GM12874 (cell line): ENCODE measurements at regions not wholly inside any gene's neighbourhood (a gene's known extent, or its start where the extent isn't known, plus 50 kb on each side); places are given as distances from the start of the nearest gene placed in this dataset.

Source experiments
- TF ChIP-seq, protein P1 (sequence below): IDR thresholded peaks from 2 replicates; pipeline ENCODE4 v1.5.1; 2011; ENCODE audit warnings: low read depth, mild to moderate bottlenecking, control low read depth, low read length, moderate library complexity; ENCODE audit not compliant: insufficient read depth

- TF ChIP-seq, protein P1, sequence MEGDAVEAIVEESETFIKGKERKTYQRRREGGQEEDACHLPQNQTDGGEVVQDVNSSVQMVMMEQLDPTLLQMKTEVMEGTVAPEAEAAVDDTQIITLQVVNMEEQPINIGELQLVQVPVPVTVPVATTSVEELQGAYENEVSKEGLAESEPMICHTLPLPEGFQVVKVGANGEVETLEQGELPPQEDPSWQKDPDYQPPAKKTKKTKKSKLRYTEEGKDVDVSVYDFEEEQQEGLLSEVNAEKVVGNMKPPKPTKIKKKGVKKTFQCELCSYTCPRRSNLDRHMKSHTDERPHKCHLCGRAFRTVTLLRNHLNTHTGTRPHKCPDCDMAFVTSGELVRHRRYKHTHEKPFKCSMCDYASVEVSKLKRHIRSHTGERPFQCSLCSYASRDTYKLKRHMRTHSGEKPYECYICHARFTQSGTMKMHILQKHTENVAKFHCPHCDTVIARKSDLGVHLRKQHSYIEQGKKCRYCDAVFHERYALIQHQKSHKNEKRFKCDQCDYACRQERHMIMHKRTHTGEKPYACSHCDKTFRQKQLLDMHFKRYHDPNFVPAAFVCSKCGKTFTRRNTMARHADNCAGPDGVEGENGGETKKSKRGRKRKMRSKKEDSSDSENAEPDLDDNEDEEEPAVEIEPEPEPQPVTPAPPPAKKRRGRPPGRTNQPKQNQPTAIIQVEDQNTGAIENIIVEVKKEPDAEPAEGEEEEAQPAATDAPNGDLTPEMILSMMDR: no peak
Observed at GRCh38 chr6:139508576-139508975, 134.1 kb upstream of the CITED2 start.

DNA sequence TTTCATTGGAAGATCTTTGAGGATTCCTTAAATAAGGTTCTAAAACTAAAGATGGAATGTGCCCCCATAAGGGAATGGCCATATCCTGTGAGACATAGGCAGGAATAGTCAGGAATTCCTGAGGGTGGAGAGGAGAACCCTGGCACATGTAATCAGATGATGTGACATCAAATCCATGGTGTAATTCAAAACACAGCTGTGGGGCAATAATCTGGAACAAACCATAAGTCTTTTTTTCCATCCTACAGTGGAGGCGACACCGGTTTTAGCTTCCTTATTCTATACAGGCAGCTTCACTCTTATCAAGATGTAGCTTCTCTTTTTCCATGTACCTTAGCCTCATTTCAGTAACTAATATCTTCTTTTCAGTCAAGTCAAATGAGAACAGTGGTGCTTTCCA, 133.6 kb upstream of the CITED2 start:
- TF ChIP-seq, protein P1: no peak

- TF ChIP-seq, protein P1: no peak
Observed at GRCh38 chr6:139500977-139501376, 126.5 kb upstream of the CITED2 start.

GRCh38 chr6:139498715-139499114, 124.3 kb upstream of the CITED2 start:
- TF ChIP-seq, protein P1: no peak

DNA sequence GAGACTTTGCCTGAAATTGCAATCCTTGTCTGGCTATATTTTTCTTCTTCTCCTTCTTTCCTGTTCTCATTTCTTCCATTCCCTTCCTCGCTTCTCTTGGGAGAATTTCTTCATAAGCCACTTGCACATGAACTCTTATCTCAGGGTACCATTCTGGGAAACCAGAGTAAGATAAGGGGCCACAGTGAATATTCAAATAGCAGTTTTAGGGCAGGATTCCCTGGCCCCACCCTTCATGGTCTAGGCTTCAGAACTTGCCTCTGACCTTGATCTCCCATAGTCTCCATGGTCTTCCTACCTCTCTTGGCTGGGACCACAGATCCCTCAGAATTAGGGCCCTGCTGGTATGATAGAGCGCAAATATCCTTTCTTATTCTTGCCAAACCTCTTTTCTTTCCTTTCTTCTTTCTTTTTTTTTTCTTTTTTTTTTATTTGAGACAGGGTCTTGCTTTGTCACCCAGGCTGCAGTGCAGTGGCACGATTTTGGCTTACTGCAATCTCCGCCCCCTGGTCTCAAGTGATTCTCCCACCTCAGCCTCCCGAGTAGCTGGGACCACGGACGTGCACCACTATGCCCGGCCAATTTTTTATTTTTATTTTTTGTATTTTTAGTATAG, 123.0 kb upstream of the CITED2 start:
- TF ChIP-seq, protein P1: no peak

GRCh38 chr6:139496654-139497344, 122.4 kb upstream of the CITED2 start:
- TF ChIP-seq, protein P1: no peak

DNA sequence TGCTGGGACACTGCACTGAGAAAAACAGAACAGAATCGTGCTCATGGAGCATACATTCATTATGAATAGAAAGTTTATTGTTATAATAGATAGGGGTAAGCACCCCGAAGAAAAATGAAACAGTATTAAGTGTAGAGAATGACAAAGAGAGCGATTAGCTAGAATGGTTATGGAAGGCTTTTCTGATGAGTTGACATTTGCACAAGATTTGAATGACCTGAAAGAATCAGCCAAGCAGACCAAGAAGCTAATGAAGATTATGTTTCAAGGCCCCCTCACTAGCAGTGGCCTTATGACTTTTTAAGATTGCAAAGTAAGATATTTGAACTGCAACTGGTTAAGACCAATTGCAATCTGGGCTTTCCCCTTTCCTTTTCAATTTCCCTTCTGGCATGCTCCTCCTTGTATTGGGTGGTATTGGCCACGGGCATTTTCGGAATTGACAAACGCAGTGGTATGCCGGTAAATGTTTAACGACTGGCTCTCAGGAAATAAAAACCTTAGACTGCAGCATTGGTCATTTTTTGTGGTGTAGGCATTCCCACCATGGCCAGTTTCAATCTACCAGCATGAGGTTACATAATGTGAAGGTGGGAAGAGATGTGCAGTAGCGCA, 120.0 kb upstream of the CITED2 start:
- TF ChIP-seq, protein P1: no peak
